GM12892 (cell line): ENCODE measurements at regions not wholly inside any gene's neighbourhood (a gene's known extent, or its start where the extent isn't known, plus 50 kb on each side); places are given as distances from the start of the nearest gene placed in this dataset.
"Not testable (repeated sequence)": the region's sequence is repeated elsewhere in the genome, so short reads cannot be mapped to it uniquely, and the experiment has no call there.

Source experiments
- POLR2A ChIP-seq: IDR thresholded peaks from 2 replicates; pipeline ENCODE4 v1.6.1; 2011; ENCODE audit warnings: low read depth, low read length, control low read depth
- POLR2AphosphoS5 ChIP-seq: IDR thresholded peaks from 2 replicates; pipeline ENCODE4 v1.6.1; 2011; ENCODE audit warnings: low read depth, low read length, control low read depth
- TAF1 ChIP-seq: IDR thresholded peaks from 2 replicates; pipeline ENCODE4 v1.6.1; 2011; ENCODE audit warnings: low read depth, mild to moderate bottlenecking, control low read depth, low read length, borderline replicate concordance

- not testable (repeated sequence) for TF ChIP-seq POLR2AphosphoS5, TAF1, POLR2A
Observed at GRCh38 chr1:66481215-66481614, 52.7 kb upstream of the SGIP1 start.
